ENCODE measurements at regions not wholly inside any gene's neighbourhood (a gene's known extent, or its start where the extent isn't known, plus 50 kb on each side); places are given as distances from the start of the nearest gene placed in this dataset.
"Not testable (repeated sequence)": the region's sequence is repeated elsewhere in the genome, so short reads cannot be mapped to it uniquely, and the experiment has no call there.

DNA sequence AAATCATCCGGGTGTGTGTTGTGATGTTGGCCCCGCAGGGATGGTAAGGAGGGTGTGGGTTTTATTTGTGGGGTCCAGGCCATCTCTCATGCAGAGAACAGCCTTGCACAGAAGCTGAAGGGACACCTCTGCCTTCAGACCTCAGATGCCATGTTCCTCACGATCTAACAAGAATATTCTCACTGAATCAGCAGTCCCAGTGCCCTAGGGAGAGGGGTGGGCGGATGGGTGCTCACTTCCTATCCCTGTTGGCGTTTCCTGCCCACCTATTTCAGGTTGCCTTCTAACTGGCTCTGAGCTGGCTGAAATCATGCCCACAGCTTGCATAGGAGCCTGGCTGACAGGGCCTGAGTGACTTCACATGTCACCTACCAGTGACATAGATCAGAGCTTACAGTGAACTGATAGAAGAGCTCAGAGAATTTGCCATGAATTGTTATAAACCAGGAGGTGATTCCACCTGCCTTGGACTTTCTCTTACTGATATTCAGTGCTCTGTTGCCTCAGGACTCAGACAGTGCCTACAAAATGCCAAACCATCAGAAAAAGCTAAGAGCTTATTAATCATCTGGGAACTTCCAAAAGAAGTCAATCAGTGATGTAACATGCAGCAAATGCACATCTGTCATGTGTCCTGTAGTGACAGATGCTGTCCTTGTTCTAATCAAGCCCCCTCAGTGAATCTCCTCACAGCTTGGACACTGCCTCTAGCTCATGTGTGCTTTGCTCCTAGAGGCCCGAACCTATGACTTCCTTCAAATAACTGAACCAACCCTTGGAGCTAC lies 186.8 kb upstream of the ADRA1D start:
- no peak for DNase-seq (ENCODE audit: extremely low spot score)
- TF ChIP-seq NFRKB (IDR thresholded peaks at IDR 0.05), result no peak
- no peak for TF ChIP-seq HDGF (IDR thresholded peaks at IDR 0.05; ENCODE audit: borderline replicate concordance)
- TF ChIP-seq SUZ12 (IDR thresholded peaks at IDR 0.05), result no peak
- TF ChIP-seq SP1 (IDR thresholded peaks at IDR 0.05), result no peak
- TF ChIP-seq, protein P1, sequence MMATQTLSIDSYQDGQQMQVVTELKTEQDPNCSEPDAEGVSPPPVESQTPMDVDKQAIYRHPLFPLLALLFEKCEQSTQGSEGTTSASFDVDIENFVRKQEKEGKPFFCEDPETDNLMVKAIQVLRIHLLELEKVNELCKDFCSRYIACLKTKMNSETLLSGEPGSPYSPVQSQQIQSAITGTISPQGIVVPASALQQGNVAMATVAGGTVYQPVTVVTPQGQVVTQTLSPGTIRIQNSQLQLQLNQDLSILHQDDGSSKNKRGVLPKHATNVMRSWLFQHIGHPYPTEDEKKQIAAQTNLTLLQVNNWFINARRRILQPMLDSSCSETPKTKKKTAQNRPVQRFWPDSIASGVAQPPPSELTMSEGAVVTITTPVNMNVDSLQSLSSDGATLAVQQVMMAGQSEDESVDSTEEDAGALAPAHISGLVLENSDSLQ (IDR thresholded peaks at IDR 0.05), result no peak
- TF ChIP-seq CTBP1 (IDR thresholded peaks at IDR 0.05; ENCODE audit: borderline replicate concordance), result no peak
- no peak for TF ChIP-seq ZNF384 (IDR thresholded peaks at IDR 0.05)
- no peak for TF ChIP-seq FOXM1 (IDR thresholded peaks at IDR 0.05; ENCODE audit: borderline replicate concordance)
- POLR2A ChIA-PET, result no interaction called here
- CTCF ChIA-PET, result interaction anchor here (0.6 kb wide), 2 partner anchors 76 to 98 kb away, joined by 3 to 4 read pairs; no protein-coding TSS in a partner anchor

DNA sequence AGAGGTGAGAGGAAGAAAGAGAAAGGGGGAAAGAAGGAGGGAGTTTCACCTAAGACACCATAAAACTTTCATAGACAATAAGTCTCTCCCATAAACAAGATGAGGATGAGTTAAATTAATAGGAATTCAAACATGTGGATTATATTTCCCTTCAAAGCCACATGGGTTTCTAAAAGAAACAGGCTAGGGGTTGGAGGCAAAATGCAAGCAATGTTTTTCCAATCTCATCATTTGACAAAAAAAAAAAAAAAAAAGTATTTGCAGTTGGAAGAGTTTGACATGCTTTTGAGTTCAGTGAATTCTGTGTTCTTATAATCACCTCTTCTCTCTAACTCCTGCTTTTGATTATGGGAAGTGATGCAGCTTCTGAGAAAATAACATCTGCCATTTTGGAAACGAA lies 186.1 kb upstream of the ADRA1D start:
- ChIA-PET POLR2A (no interaction called here), CTCF (interaction anchor here (0.6 kb wide), 1 partner anchor 98 kb away, joined by 4 read pairs; no protein-coding TSS in a partner anchor)
- DNase-seq (ENCODE audit: extremely low spot score), result no peak
- TF ChIP-seq ELF4 (IDR thresholded peaks at IDR 0.05) (no peak), FOXK2 (IDR thresholded peaks at IDR 0.05) (no peak), LEF1 (IDR thresholded peaks at IDR 0.05; ENCODE audit: borderline replicate concordance) (no peak), SUZ12 (IDR thresholded peaks at IDR 0.05) (no peak), TARDBP (IDR thresholded peaks at IDR 0.05) (no peak), BHLHE40 (IDR thresholded peaks at IDR 0.05; ENCODE audit: borderline replicate concordance) (no peak), CTBP1 (IDR thresholded peaks at IDR 0.05; ENCODE audit: borderline replicate concordance) (no peak), HDGF (IDR thresholded peaks at IDR 0.05; ENCODE audit: borderline replicate concordance) (no peak), FOXA1 (IDR thresholded peaks at IDR 0.05) (no peak), ZNF384 (IDR thresholded peaks at IDR 0.05) (no peak), FOXM1 (IDR thresholded peaks at IDR 0.05; ENCODE audit: borderline replicate concordance) (no peak), NFRKB (IDR thresholded peaks at IDR 0.05) (no peak), SP1 (IDR thresholded peaks at IDR 0.05) (no peak), L3MBTL2 (conservative IDR thresholded peaks at IDR 0.05) (no peak), ARNT (IDR thresholded peaks at IDR 0.05) (no peak)
- TF ChIP-seq, protein P1 (IDR thresholded peaks at IDR 0.05), result no peak

DNA sequence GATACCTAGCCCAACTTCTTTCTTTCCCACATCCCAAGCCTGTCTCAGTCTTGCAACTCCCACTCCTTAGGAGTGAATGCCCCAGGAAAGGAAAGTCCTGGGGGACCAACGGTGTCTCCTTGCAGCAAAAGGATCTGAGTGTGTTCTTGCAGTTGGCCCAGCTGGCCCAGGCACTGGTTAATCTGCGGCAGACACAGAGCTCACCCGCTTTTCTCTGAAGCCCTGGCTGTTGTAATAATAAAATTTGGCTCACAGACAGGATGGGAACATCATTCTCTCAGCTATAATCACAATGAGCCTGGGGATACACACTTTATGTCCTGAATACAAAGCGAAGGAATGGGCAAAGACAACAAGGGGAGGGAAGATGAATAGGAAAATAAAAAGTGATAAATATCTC lies 185.6 kb upstream of the ADRA1D start:
- ChIA-PET POLR2A (no interaction called here), CTCF (no interaction called here)
- DNase-seq (ENCODE audit: extremely low spot score), result no peak
- TF ChIP-seq, protein P1 (IDR thresholded peaks at IDR 0.05), result no peak
- TF ChIP-seq ARNT (IDR thresholded peaks at IDR 0.05), result no peak
- TF ChIP-seq HDGF (IDR thresholded peaks at IDR 0.05; ENCODE audit: borderline replicate concordance), result no peak
- TF ChIP-seq FOXM1 (IDR thresholded peaks at IDR 0.05; ENCODE audit: borderline replicate concordance), result no peak
- TF ChIP-seq L3MBTL2 (conservative IDR thresholded peaks at IDR 0.05), result no peak
- TF ChIP-seq CTBP1 (IDR thresholded peaks at IDR 0.05; ENCODE audit: borderline replicate concordance), result no peak
- no peak for TF ChIP-seq TARDBP (IDR thresholded peaks at IDR 0.05)
- no peak for TF ChIP-seq ELF4 (IDR thresholded peaks at IDR 0.05)
- TF ChIP-seq LEF1 (IDR thresholded peaks at IDR 0.05; ENCODE audit: borderline replicate concordance), result no peak
- TF ChIP-seq NFRKB (IDR thresholded peaks at IDR 0.05), result no peak
- TF ChIP-seq FOXA1 (IDR thresholded peaks at IDR 0.05), result no peak

DNA sequence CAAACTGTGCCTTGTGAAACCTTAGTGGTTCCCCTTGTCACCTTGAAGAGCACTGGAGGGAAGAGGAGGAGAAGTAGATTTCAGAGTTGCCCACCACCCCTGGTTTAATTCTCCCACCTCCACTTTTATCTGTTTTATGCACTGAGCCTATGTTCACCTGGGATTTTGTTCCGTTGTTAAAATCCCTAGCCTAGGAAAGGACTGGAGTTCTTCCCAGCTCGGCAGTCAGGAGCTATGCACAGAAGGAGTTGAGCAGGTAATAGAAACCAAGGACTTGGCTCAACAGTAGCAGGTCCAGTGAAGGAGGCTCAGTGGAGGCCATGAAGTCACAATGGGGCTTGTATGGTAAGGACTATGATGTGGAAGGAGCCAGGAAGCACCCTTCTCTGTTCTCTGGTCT lies 182.4 kb upstream of the ADRA1D start:
- TF ChIP-seq, protein P1 (IDR thresholded peaks at IDR 0.05), result no peak
- TF ChIP-seq CTBP1 (IDR thresholded peaks at IDR 0.05; ENCODE audit: borderline replicate concordance) (no peak), HDGF (IDR thresholded peaks at IDR 0.05; ENCODE audit: borderline replicate concordance) (no peak), L3MBTL2 (conservative IDR thresholded peaks at IDR 0.05) (no peak), FOXA1 (IDR thresholded peaks at IDR 0.05) (no peak), FOXM1 (IDR thresholded peaks at IDR 0.05; ENCODE audit: borderline replicate concordance) (no peak), NFRKB (IDR thresholded peaks at IDR 0.05) (no peak), TARDBP (IDR thresholded peaks at IDR 0.05) (no peak), LEF1 (IDR thresholded peaks at IDR 0.05; ENCODE audit: borderline replicate concordance) (no peak), FOXK2 (IDR thresholded peaks at IDR 0.05) (no peak), ARNT (IDR thresholded peaks at IDR 0.05) (no peak), BHLHE40 (IDR thresholded peaks at IDR 0.05; ENCODE audit: borderline replicate concordance) (no peak), ZNF384 (IDR thresholded peaks at IDR 0.05) (no peak), SUZ12 (IDR thresholded peaks at IDR 0.05) (no peak), ELF4 (IDR thresholded peaks at IDR 0.05) (no peak)
- no peak for DNase-seq (ENCODE audit: extremely low spot score)
- ChIA-PET CTCF (no interaction called here), POLR2A (no interaction called here)

DNA sequence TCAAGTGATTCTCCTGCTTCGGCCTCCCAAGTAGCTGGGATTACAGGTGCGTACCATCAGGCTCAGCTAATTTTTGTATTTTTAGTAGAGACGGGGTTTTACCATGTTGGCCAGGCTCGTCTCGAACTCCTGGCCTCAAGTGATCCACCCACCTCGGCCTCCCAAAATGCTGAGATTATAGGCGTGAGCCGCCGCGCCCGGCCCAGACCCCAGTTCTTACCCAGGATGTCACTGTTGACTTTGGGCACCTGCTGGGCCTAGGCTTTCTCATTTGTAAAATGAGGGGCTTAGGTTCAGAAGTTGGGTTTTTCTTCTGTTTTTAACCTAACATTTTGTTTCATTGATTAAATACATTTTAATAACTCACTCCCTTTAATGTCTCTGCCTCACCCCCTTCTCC lies 181.7 kb upstream of the ADRA1D start:
- POLR2A ChIA-PET; CTCF ChIA-PET; DNase-seq (ENCODE audit: extremely low spot score): not testable (repeated sequence)
